Mesenchymal stem cell (in vitro differentiated cells and primary cell): ENCODE measurements at regions not wholly inside any gene's neighbourhood (a gene's known extent, or its start where the extent isn't known, plus 50 kb on each side); places are given as distances from the start of the nearest gene placed in this dataset.
"Not testable (repeated sequence)": the region's sequence is repeated elsewhere in the genome, so short reads cannot be mapped to it uniquely, and the experiment has no call there.

Experiments used
- DNase-seq: peaks from one replicate; pipeline ENCODE4 v3.0.0-alpha.2; 2013
- H2AFZ ChIP-seq: one replicate; pipeline ENCODE4 v1.6.1; 2013; ENCODE audit warnings: low read depth, mild to moderate bottlenecking, control low read depth, inconsistent platforms, low read length, moderate library complexity
- H2AK5ac ChIP-seq: 2 replicates; pipeline ENCODE4 v1.6.1; 2013; ENCODE audit warnings: low read length, moderate library complexity, mild to moderate bottlenecking, inconsistent platforms; ENCODE audit not compliant: severe bottlenecking
- H2BK120ac ChIP-seq: one replicate; pipeline ENCODE4 v1.6.1; 2013; ENCODE audit warnings: low read depth, mild to moderate bottlenecking, inconsistent platforms, low read length, moderate library complexity
- H2BK12ac ChIP-seq, 2 experiments: one replicate each; pipeline ENCODE4 v1.6.1; 2013; ENCODE audit warnings: inconsistent platforms in 2 of 2, low read length in 2 of 2, mild to moderate bottlenecking in 2 of 2, moderate library complexity in 2 of 2, control low read depth in 1 of 2
- H2BK15ac ChIP-seq: one replicate; pipeline ENCODE4 v1.6.1; 2013; ENCODE audit warnings: mild to moderate bottlenecking, low read depth, inconsistent platforms; ENCODE audit not compliant: poor library complexity, severe bottlenecking
- H2BK5ac ChIP-seq: 2 replicates; pipeline ENCODE4 v1.6.1; 2013; ENCODE audit warnings: low read depth, mild to moderate bottlenecking, low read length, control low read depth, inconsistent platforms; ENCODE audit not compliant: poor library complexity, severe bottlenecking
- H3K14ac ChIP-seq, 2 experiments: one replicate each; pipeline ENCODE4 v1.6.1; 2013; ENCODE audit warnings: inconsistent platforms in 2 of 2, low read length in 2 of 2, control low read depth in 1 of 2, mild to moderate bottlenecking in 1 of 2, moderate library complexity in 1 of 2
- H3K18ac ChIP-seq, 2 experiments: one replicate each; pipeline ENCODE4 v1.6.1; 2013; ENCODE audit warnings: inconsistent platforms in 2 of 2, low read length in 2 of 2, control low read depth in 1 of 2, low read depth in 1 of 2, mild to moderate bottlenecking in 1 of 2
- H3K23ac ChIP-seq, 2 experiments: one replicate each; pipeline ENCODE4 v1.6.1; 2013; ENCODE audit warnings: inconsistent platforms in 2 of 2, low read length in 2 of 2, mild to moderate bottlenecking in 2 of 2, moderate library complexity in 2 of 2, control low read depth in 1 of 2
- H3K27ac ChIP-seq: 2 replicates; pipeline ENCODE4 v1.5.1; 2013; ENCODE audit warnings: mild to moderate bottlenecking, moderate library complexity, low read length, control low read depth, inconsistent platforms; ENCODE audit not compliant: poor library complexity, severe bottlenecking
- H3K27me3 ChIP-seq, 2 experiments: 2 replicates each; pipeline versions ENCODE4 v1.6.1 to v1.7.0; 2013; ENCODE audit warnings: low read length in 2 of 2, mild to moderate bottlenecking in 2 of 2, moderate library complexity in 2 of 2, control low read depth in 1 of 2, inconsistent platforms in 1 of 2; ENCODE audit not compliant: control insufficient read depth in 1 of 2, insufficient read depth in 1 of 2
- H3K36me3 ChIP-seq, 2 experiments: 2 replicates each; pipeline versions ENCODE4 v1.6.1 to v1.7.0; 2013; ENCODE audit warnings: low read length in 2 of 2, control low read depth in 1 of 2, inconsistent platforms in 1 of 2, low read depth in 1 of 2, mild to moderate bottlenecking in 1 of 2; ENCODE audit not compliant: insufficient read depth in 2 of 2, control insufficient read depth in 1 of 2
- H3K4ac ChIP-seq, 2 experiments: one replicate each; pipeline ENCODE4 v1.6.1; 2013; ENCODE audit warnings: inconsistent platforms in 2 of 2, low read length in 2 of 2, mild to moderate bottlenecking in 2 of 2, moderate library complexity in 2 of 2, control low read depth in 1 of 2, low read depth in 1 of 2
- H3K4me1 ChIP-seq: 2 replicates; pipeline ENCODE4 v1.6.1; 2013; ENCODE audit warnings: low read depth, low read length, control low read depth; ENCODE audit not compliant: control insufficient read depth, insufficient read depth
- H3K4me2 ChIP-seq: 2 replicates; pipeline ENCODE4 v1.6.1; 2013; ENCODE audit warnings: low read length, mild to moderate bottlenecking, inconsistent platforms; ENCODE audit not compliant: poor library complexity, severe bottlenecking
- H3K4me3 ChIP-seq, 2 experiments: 2 replicates each; pipeline versions ENCODE4 v1.5.1 to v1.7.0; 2013; ENCODE audit warnings: low read length in 2 of 2, mild to moderate bottlenecking in 2 of 2, control low read depth in 1 of 2, low read depth in 1 of 2; ENCODE audit not compliant: insufficient read depth in 1 of 2
- H3K79me1 ChIP-seq: replicated peaks from 2 replicates; pipeline ENCODE4 v1.6.1; 2013; ENCODE audit warnings: mild to moderate bottlenecking, control low read depth, low read length, inconsistent platforms; ENCODE audit not compliant: poor library complexity, severe bottlenecking
- H3K9ac ChIP-seq: 2 replicates; pipeline ENCODE4 v1.7.0; 2013; ENCODE audit warnings: mild to moderate bottlenecking, low read length, moderate library complexity
- H3K9me3 ChIP-seq: 2 replicates; pipeline ENCODE4 v1.7.0; 2013; ENCODE audit warnings: mild to moderate bottlenecking, low read length; ENCODE audit not compliant: control insufficient read depth
- H4K8ac ChIP-seq: one replicate; pipeline ENCODE4 v1.6.1; 2013; ENCODE audit warnings: inconsistent platforms, mild to moderate bottlenecking, low read length, moderate library complexity
- H4K91ac ChIP-seq: one replicate; pipeline ENCODE4 v1.6.1; 2013; ENCODE audit warnings: mild to moderate bottlenecking, low read length, inconsistent platforms
- WGBS: methylation state at CpG from one replicate; pipeline ENCODE4 v1.1.7; 2013; ENCODE audit warnings: mixed read lengths; 5-methylcytosine and 5-hydroxymethylcytosine counted together

DNA sequence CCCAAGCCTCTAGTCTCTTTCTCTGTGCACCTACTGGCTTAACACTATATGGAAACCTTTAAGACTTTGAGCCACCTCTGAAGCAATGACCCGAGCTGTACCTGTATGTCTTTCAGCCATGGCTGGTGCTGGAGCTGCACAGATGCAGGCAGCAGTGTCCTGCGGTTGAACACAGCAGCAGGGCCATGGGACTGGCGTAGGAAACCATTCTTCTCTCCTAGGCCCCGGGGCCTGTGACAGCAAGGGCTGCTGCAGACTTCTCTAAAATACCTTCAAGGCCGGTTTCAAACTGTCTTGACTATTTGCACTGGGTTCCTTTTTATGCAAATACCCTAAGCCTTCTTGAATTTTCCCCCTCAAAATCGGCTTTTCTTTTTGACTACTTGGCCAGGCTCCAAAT lies 243.6 kb downstream of the CWH43 start:
- not testable (repeated sequence) for H2BK5ac ChIP-seq, H3K4me1 ChIP-seq, H3K23ac ChIP-seq, H3K18ac ChIP-seq, H3K27ac ChIP-seq, H2AFZ ChIP-seq, H3K9me3 ChIP-seq, H2BK12ac ChIP-seq, H3K14ac ChIP-seq, H2BK15ac ChIP-seq, H3K27me3 ChIP-seq, H4K8ac ChIP-seq, H2BK120ac ChIP-seq, H3K4me3 ChIP-seq, H4K91ac ChIP-seq, H3K4ac ChIP-seq, DNase-seq, H3K79me1 ChIP-seq, H2AK5ac ChIP-seq, H3K4me2 ChIP-seq, H3K9ac ChIP-seq, H3K36me3 ChIP-seq
- 40% methylated on average over 6 of the region's 6 CpGs for WGBS

DNA sequence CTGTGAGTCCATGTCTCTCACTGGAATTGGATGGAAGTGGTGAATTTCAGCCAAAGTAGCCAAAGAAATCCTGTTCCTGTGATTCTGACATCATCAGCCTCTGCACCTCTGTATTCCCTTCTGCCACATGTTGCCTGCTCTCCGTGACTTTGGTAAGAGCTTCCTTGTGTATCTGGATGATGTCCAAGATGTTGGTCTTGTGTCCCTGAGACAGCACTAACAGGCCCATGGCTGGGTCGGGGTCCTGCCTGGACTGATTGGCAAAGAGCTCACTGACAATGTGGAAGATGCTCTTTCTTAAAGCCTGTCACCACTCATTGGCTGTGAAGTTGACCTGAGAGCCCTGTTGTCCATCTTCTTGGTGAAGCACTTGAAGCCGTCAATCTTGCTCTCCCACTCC lies 247.3 kb downstream of the CWH43 start:
- not testable (repeated sequence) for H2AK5ac ChIP-seq, H4K91ac ChIP-seq, H3K4me2 ChIP-seq, H3K9me3 ChIP-seq, H3K9ac ChIP-seq, H3K79me1 ChIP-seq, H3K18ac ChIP-seq, H3K4me1 ChIP-seq, H2BK15ac ChIP-seq, H2AFZ ChIP-seq, DNase-seq, H3K27ac ChIP-seq, H3K36me3 ChIP-seq, H3K27me3 ChIP-seq, H3K14ac ChIP-seq, H2BK5ac ChIP-seq, H2BK12ac ChIP-seq, H3K4me3 ChIP-seq, H2BK120ac ChIP-seq, H3K23ac ChIP-seq, H3K4ac ChIP-seq, H4K8ac ChIP-seq
- WGBS, result no CpG with 5 or more reads among the region's 3 CpGs

DNA sequence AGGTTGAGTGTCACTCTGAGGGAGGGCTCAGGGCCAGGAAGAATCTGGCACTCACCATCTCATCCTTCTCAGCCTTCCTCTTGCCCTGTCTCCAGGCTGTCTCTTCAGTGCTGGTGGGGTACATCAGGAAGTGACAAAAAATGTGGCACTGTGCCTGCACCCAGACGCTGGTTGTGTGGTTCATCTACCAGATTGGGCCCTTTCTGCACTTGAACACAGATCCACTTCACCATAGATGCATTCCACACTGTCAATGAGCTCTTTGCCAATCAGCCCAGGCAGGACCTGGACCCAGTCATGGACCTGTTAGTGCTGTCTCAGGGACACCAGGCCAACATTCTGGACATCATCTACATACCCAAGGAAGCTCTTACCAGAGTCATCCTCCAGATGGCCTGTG lies 247.7 kb downstream of the CWH43 start:
- H2BK5ac ChIP-seq, H2AK5ac ChIP-seq, H2AFZ ChIP-seq, H3K9me3 ChIP-seq, DNase-seq, H3K14ac ChIP-seq, H3K23ac ChIP-seq, H2BK120ac ChIP-seq, H3K79me1 ChIP-seq, H3K18ac ChIP-seq, H3K4me2 ChIP-seq, H4K8ac ChIP-seq, H3K4ac ChIP-seq, H2BK12ac ChIP-seq, H3K27ac ChIP-seq, H4K91ac ChIP-seq, H3K4me1 ChIP-seq, H3K9ac ChIP-seq, H2BK15ac ChIP-seq, H3K27me3 ChIP-seq, H3K36me3 ChIP-seq, H3K4me3 ChIP-seq: not testable (repeated sequence)
- 56% methylated on average over 1 of the region's 1 CpG for WGBS

DNA sequence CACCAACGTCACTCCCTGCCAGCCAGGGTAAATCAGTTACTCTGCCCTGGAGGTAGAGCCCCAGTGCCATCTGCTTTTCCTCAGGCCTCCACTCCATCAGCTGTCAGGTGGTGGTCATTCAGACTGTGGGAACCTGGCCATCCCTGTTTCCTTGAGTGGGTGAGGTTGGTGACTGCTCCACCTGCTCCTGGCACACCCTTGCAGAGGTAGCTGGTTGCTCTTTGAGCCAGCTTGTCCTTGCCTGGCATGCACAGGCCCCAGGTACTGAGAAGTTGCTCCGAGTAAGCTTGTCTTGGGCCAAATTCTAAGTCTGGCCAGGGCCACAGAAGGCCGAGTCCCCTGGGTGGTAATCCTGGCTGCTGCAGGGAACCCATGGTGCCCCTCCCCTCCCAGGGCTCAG lies 248.3 kb downstream of the CWH43 start:
- H3K4ac ChIP-seq, H3K4me1 ChIP-seq, H3K9me3 ChIP-seq, H3K4me3 ChIP-seq, H2AK5ac ChIP-seq, H3K79me1 ChIP-seq, H2BK120ac ChIP-seq, H3K9ac ChIP-seq, H4K8ac ChIP-seq, H3K36me3 ChIP-seq, H3K18ac ChIP-seq, H4K91ac ChIP-seq, H2BK12ac ChIP-seq, H3K23ac ChIP-seq, H3K27me3 ChIP-seq, H2AFZ ChIP-seq, H3K4me2 ChIP-seq, H3K27ac ChIP-seq, H2BK15ac ChIP-seq, H2BK5ac ChIP-seq, DNase-seq, H3K14ac ChIP-seq: not testable (repeated sequence)
- 44% methylated on average over 1 of the region's 3 CpGs for WGBS
